HPDE6-E6E7 (cell line): ENCODE measurements at regions not wholly inside any gene's neighbourhood (a gene's known extent, or its start where the extent isn't known, plus 50 kb on each side); places are given as distances from the start of the nearest gene placed in this dataset.

Experiments
- DNase-seq: peaks from one replicate; pipeline ENCODE4 v3.0.0; 2011; ENCODE audit warnings: missing footprints; ENCODE audit errors: extremely low spot score

DNA sequence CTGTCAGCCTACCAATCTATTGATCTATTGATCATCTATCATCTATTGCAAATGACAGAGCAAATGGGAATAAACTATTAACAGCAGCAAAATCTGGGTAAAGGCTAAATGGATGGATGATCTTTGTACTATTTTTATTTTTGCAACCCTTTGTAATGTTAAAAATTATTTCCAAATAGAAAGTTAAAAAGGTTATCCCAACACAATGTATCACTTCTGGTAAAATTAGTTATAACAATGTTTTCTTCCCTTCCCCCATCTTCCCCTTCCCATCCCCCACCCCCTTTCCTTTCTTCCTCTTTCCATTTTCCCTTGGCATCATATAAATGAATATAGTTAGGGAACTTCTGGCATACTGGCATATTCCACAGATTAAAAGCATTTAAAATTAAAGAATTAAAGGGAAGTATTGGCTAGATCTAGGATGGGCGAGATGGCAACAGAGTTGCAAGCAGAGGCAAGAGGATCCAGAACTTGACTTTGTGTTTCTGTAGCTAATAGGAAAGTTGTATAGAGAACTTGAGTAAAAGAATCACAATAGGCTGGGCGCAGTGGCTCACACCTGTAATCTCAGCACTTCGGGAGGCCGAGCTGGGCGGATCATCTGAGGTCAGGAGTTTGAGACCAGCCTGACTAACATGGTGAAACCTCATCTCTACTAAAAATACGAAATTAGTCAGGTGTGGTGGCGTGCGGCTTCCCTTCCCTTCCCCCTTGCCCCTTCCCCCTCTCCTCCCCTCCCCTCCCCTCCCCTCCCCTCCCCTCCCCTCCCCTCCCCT is 66.6 kb upstream of the TAF11L2 start:
- DNase-seq, result no peak

DNA sequence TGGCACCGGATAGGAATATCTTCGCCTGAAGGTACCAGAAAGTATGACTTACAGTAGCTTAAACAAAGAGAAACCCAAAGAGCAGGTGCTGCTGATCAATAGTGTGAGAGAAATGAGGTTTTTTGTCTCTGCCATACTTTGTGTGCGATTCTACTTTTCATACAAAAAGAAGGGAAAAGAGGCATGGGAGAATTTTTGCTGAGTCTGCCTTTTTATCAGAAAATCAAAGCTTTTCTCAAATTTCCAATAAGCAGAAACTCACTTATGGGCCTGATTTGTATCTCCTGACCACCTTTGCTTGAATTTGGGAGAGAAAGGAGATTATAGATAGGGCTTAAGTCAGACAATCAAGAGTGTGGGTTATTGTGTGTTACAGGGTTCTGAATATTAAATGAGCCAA is 65.5 kb upstream of the TAF11L2 start:
- no peak for DNase-seq

DNA sequence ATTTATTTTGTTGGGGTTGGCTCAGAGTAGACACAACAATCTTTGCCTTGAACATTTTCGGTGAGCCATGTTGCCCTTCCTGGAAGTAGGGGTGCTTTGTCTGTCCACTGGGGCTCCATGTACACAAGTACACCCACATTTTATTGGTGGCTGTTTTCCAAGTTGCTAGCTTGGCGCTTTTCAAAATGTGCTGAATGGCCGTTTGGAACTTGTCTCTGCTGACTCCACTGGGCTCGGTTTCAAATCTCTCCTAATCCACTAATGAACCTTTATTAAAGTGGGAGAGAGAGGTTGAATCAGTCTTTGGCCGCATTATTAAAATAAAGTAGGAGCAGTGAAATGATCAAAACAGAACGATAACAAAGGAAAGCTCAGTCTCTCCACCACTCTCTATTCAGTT is 64.6 kb upstream of the TAF11L2 start:
- no peak for DNase-seq

DNA sequence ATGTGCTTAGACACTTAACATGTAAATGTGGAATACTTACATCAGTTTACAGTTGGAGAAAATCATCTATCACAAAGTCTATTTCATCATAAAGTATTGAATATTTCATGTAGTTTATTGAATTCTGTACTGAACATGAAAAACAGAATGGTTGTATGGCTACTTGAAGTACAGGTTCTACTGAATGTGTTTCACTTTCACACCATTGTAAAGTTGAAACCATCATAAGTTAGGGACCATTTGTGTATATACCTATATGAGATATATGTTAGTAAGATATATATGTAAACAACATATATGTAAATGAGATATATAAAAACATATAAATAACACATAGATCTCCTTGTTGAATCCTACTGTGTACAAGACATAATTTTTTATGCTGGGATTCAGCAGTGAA is 63.0 kb upstream of the TAF11L2 start:
- DNase-seq, result no peak

DNA sequence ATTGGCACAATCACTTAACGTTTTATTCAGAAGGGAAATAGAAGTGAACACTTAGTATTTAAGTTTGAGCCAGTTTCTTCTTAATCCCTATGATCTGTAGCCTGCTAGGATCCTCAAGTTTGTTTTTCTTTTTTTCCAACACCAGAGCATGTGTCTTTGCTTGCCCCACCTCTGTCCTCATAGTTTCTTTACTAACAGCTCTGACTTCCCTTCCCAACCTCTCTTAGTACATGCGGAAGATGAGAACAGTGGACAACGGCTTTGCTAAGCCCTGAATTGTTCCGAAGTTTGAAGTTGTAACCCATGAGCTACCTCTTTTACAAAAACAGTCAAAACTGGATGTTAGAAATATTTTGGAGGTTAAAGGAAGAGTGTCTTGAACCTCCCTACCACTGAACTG is 61.7 kb upstream of the TAF11L2 start:
- no peak for DNase-seq

DNA sequence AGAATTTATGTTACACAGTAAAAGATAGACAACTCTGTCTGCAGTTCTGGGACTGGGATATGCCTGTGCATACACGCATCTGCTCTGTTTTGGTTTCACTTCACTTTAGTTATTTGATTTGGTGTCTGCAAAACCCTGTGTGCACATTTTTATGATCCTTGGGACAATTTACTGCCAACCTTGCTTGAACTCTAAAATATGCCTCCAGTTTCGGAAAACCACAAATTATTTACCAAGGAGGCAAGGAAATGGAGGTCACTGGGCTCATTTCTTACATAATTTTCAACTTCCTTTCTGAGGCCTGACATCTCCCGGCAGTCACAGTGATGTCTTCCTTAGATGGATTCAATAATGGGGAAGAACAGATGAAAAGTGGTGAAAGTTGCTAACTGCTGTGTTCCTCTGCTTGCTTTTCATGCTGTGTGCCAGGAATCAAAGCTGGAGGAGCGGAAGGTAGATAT is 61.2 kb upstream of the TAF11L2 start:
- no peak for DNase-seq

DNA sequence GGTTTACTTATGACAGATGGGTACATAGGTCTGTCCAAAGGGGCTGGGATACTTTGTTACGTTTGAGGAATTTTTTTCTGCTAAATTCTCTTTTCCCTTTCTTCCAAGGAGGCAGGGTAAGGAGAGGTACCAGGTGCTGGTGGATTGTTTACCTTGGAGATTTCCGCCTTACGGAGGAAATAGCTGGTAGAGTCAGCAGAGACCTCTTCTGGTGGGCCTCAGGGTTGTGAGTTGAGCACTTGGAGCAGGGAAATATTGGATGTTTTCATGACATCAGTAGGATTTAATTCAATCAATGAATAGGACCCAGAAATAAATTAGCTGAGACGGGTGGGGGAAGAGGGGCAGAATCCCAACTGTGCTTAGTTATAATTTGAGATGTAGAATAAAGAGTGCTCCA is 60.0 kb upstream of the TAF11L2 start:
- DNase-seq, result no peak

DNA sequence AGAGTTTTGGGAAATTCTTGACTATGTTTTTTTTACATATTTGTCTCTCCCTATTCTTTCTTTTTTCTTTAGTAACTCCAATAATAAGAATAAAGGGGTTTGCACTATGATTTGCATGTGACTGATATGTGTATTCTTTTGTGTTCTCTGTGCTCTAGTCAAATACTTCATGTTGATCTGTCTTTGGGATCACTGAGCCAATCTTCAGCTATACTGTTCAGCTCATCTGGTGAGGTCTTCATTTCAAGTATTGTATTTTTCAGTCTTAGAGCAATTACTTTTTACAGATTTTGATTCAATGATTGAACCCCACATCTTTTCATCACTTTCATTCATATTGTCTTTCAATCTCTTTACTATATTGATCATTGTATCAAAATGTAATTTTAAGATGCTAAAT is 58.1 kb upstream of the TAF11L2 start:
- DNase-seq, result no peak

DNA sequence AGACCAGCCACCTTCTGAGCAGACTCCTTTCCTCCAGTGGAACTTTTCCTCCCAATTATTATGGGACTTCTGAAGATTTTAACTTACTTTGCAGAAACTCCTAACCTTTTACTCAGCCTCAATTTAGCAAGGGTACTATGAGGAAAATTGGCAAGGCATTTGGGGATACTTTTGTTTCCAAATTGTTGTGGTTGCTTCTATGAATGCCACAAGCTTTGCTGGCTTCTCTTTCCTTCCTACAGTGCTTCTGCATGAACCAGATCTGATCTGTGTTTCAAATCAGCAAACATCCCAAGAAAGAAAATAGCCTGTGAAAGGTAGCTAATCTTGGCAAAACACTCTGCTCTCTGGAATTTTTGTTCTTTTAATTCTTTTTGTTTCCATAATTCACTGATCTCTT is 57.3 kb upstream of the TAF11L2 start:
- DNase-seq, result no peak

DNA sequence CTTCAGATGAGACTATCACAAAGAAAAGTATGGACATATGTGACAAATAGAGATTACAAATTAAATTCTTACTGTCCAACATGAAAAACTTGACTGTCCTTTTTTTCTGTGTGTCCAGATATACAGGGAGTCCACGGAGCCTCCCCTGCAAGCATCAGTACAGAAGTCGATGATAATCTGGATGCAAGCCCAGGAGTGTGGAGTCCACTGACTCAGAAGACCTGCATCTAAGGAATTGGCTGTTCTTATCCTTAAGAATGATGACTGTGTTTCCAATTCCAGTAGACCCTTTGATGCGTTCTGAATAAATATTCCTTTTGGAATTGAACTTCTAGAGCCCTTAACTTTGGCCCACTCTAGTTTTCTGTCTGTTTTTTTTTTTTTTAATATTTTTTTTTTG is 56.7 kb upstream of the TAF11L2 start:
- DNase-seq, result no peak

DNA sequence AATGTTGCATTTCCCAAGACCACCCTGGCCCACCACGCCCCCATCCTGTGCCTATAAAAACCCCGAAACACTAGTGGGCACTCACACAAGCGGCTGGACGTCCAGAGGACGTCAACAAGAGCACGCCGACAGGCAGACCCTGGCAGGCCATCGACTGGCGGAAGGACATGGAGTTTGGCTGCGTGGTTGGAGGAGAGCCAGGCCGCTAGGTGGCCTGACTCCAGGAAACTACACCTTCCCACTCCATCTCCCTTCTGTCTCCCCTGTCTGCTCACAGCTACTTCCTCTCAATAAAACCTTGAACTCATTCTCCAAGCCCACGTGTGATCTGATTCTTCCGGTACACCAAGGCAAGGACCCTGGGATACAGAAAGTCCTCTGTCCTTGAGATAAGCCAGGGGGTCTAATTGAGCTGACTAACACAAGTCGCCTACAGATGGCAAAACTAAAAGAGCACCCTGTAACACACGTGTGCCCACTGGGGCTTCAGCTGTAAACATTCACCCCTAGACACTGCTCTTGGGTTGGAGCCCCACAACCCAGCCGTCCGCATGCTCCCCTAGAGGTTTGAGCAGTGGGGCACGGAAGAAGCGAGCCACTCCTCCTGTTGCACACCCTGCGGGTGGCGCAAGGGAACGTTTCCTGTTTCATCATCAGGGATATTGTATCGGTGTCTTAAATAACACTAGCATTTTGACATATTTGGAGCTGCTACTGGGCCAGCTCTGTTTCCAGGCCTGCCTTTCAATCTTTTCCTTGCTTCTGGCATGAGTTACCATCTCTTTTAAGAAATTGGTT is 54.5 kb upstream of the TAF11L2 start:
- no peak for DNase-seq

DNA sequence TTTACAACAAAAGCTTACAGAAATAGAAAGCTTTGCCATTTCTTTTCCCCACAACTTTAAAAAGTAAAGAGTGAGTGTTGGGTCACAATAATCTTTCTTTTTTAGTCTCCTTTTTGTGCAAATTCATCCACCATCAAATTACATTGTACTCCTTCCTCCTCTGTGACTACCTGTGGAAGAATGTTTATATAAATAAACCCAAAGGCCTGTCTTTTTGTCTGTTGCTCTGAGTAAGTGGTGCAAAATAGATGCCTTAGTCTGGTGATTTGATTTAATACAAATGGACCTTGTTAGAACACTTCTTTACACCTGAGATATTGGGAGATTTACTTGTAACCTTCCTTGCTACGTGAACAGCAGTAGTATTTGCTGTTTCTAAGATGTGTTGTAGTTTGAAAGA is 53.5 kb upstream of the TAF11L2 start:
- no peak for DNase-seq

DNA sequence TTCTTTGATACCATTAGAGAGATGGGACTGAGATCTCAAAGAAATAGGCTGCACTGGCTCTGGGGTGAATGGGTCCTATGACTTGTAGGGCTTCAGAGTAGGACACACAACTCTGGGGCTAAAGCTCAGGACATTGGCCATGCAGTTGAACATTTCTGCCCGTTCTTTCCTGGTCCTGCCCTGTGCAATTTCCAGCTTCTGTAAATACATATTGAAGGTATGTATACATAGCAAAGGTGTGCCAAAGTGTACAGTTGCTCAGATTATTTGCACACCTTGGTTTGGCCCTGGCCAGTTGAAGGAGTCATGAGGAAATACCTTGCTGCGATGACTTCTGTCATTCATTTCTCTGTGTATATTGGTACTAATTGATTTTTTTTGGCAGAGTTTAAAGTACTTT is 52.8 kb upstream of the TAF11L2 start:
- DNase-seq, result no peak
